ENCODE measurements at regions not wholly inside any gene's neighbourhood (a gene's known extent, or its start where the extent isn't known, plus 50 kb on each side); places are given as distances from the start of the nearest gene placed in this dataset.
"Not testable (repeated sequence)": the region's sequence is repeated elsewhere in the genome, so short reads cannot be mapped to it uniquely, and the experiment has no call there.

DNA sequence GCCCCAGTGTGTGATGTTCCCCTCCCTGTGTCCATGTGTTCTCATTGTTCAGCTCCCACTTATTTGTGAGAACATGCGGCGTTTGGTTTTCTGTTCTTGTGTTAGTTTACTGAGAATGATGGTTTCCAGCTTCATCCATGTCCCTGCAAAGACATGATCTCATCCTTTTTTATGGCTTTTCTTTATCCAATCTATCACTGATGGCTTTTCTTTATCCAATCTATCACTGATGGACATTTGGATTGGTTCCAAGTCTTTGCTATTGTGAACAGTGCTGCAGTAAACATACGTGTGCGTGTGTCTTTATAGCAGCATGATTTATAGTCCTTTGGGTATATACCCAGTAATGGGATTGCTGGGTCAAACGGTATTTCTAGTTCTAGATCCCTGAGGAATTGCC lies 455.8 kb downstream of the MAT2B start:
- TF ChIP-seq POLR2A (IDR thresholded peaks at IDR 0.05): not testable (repeated sequence)
- TF ChIP-seq, protein P1, sequence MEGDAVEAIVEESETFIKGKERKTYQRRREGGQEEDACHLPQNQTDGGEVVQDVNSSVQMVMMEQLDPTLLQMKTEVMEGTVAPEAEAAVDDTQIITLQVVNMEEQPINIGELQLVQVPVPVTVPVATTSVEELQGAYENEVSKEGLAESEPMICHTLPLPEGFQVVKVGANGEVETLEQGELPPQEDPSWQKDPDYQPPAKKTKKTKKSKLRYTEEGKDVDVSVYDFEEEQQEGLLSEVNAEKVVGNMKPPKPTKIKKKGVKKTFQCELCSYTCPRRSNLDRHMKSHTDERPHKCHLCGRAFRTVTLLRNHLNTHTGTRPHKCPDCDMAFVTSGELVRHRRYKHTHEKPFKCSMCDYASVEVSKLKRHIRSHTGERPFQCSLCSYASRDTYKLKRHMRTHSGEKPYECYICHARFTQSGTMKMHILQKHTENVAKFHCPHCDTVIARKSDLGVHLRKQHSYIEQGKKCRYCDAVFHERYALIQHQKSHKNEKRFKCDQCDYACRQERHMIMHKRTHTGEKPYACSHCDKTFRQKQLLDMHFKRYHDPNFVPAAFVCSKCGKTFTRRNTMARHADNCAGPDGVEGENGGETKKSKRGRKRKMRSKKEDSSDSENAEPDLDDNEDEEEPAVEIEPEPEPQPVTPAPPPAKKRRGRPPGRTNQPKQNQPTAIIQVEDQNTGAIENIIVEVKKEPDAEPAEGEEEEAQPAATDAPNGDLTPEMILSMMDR (IDR thresholded peaks at IDR 0.05): not testable (repeated sequence)

Measured in thyroid gland (tissue), 4 donors.